HUES48 (cell line): ENCODE measurements at regions not wholly inside any gene's neighbourhood (a gene's known extent, or its start where the extent isn't known, plus 50 kb on each side); places are given as distances from the start of the nearest gene placed in this dataset.

Experiments
- H3K27ac ChIP-seq: one replicate; pipeline ENCODE4 v1.7.0; 2013; ENCODE audit warnings: low read depth, low read length, inconsistent platforms
- H3K27me3 ChIP-seq: 2 replicates; pipeline ENCODE4 v1.6.1; 2013; ENCODE audit warnings: mild to moderate bottlenecking, low read length; ENCODE audit not compliant: control insufficient read depth, insufficient read depth
- H3K36me3 ChIP-seq: 2 replicates; pipeline ENCODE4 v1.6.1; 2013; ENCODE audit warnings: low read length; ENCODE audit not compliant: control insufficient read depth, insufficient read depth
- H3K4me1 ChIP-seq: 2 replicates; pipeline ENCODE4 v1.6.1; 2013; ENCODE audit warnings: mild to moderate bottlenecking, low read length; ENCODE audit not compliant: control insufficient read depth, insufficient read depth
- H3K4me3 ChIP-seq: 2 replicates; pipeline ENCODE4 v1.5.1; 2013; ENCODE audit warnings: mild to moderate bottlenecking, low read depth, low read length
- H3K9ac ChIP-seq: 2 replicates; pipeline ENCODE4 v1.6.1; 2013; ENCODE audit warnings: mild to moderate bottlenecking, low read depth, low read length, moderate library complexity
- H3K9me3 ChIP-seq: 2 replicates; pipeline ENCODE4 v1.6.1; 2013; ENCODE audit warnings: low read length; ENCODE audit not compliant: control insufficient read depth, insufficient read depth

DNA sequence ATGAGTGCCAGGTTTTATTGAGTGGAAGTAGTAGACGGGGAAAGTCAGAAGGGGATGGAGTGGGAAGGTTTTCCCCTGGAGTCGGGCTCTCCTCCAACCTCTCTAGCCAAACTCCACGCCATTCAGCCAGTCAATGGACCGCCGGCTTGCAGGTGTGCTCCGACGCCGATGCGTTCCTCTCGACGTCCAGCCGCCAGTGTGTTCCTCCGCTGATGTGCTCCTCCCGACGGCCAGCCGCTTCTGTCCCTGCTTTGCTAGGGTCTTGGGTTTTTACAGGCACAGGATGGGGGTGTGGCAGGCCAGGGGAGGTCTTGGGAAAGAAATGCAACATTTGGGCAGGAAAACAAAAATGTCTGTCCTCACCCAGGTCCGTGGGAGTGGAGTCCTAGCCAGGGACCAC is 94.3 kb upstream of the TEX51 start:
- Histone ChIP-seq H3K4me3 (no peak overlapping the region), H3K36me3 (no peaks in the 10 kb centered on the region), H3K4me1 (peaks cover 27% of the 10 kb centered on the region), H3K27ac (no peak overlapping the region), H3K9ac (no peak overlapping the region), H3K9me3 (no peaks in the 10 kb centered on the region), H3K27me3 (no peaks in the 10 kb centered on the region)

GRCh38 chr2:126808929-126809328 is 89.8 kb upstream of the TEX51 start:
- Histone ChIP-seq H3K4me3 (no peak overlapping the region), H3K27me3 (no peaks in the 10 kb centered on the region)

DNA sequence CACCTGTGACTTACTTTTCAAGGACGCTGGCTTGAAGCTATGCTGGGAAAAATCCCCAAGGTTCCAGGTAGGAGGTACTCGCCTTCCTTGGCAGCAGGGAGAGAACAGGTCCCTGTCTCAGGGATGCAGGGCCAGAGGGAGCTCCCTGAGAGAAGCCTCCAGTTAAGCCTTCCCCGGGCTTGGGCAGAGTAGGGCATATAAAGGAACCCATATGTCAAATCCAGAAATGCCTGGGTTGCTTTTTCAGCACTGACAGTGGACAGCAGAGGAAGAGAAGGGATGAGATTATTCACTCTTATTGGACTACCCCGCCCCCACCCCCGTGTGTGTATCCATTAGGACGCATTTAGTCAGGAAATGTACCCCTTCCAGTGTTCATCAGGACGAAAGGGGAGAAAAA is 89.3 kb upstream of the TEX51 start:
- no peak overlapping the region for H3K4me3 ChIP-seq
- H3K4me1 ChIP-seq, result peaks cover 13% of the 10 kb centered on the region
- H3K27ac ChIP-seq, result peak overlapping the region; percentile 91
- H3K36me3 ChIP-seq, result no peaks in the 10 kb centered on the region
- no peak overlapping the region for H3K9ac ChIP-seq
- no peaks in the 10 kb centered on the region for H3K9me3 ChIP-seq
- no peaks in the 10 kb centered on the region for H3K27me3 ChIP-seq

More at GRCh38 chr2:126808929-126809328, 89.8 kb upstream of the TEX51 start:
- Histone ChIP-seq H3K9me3 (no peaks in the 10 kb centered on the region), H3K9ac (no peak overlapping the region), H3K27ac (peak overlapping the region; percentile 91), H3K36me3 (no peaks in the 10 kb centered on the region), H3K4me1 (peaks cover 13% of the 10 kb centered on the region)

DNA sequence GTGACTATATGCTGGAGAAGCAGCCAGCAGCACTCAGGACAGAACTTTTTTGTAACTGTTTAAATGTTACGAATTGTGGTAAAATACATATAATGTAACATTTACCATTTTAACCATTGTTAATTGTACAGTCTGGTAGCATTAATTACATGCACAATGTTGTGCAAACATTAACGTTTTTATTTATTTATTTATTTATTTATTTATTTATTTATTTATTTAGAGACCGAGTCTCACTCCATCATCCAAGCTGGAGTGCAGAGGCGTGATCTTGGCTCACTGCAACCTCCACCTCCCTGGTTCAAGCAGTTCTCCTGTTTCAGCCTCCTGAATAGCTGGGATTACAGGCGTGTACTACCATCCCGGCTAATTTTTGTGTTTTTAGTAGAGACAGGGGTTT is 88.7 kb upstream of the TEX51 start:
- no peak overlapping the region for H3K27ac ChIP-seq
- H3K36me3 ChIP-seq, result no peaks in the 10 kb centered on the region
- H3K9me3 ChIP-seq, result no peaks in the 10 kb centered on the region
- H3K27me3 ChIP-seq, result no peaks in the 10 kb centered on the region
- peaks cover 13% of the 10 kb centered on the region for H3K4me1 ChIP-seq
- H3K4me3 ChIP-seq, result no peak overlapping the region
- no peak overlapping the region for H3K9ac ChIP-seq

DNA sequence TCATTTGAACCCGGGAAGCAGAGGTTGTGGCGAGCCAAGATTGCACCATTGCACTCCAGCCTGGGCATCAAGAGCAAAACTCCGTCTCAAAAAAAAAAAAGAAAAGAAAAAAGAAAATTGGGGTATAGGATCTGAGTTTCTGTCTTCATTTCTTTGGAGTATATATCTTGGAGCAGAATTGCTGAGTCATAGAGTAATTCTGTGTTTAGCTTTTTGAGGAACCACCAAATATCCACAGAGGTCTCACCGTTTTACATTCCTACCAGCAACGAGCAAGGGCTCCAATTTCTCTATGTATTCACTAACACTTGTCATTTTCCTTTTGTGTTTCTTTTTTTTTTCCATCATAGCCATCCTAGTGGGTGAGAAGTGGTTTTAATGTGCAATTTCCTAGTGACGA is 87.6 kb upstream of the TEX51 start:
- H3K4me1 ChIP-seq, result peaks cover 13% of the 10 kb centered on the region
- no peaks in the 10 kb centered on the region for H3K27me3 ChIP-seq
- no peak overlapping the region for H3K27ac ChIP-seq
- H3K9ac ChIP-seq, result no peak overlapping the region
- H3K9me3 ChIP-seq, result no peaks in the 10 kb centered on the region
- H3K36me3 ChIP-seq, result no peaks in the 10 kb centered on the region
- no peak overlapping the region for H3K4me3 ChIP-seq

DNA sequence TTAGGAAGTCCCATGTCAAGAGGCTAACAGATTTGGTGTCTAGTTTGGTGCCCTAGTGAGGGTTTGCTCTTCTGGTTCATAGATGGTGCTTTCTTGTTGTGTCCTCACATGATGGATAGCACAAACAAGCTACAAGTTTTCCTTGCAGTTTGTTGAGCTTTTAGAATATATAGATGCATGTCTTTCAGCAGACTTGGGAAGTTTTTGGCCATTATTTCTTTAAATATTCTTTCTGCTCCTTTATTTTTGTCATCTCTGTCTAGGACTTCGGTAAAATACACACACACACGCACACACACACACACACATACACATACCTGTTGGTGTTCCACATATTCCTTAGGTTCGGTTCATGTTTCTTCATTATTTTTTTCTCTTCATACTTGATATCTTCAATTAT is 81.5 kb upstream of the TEX51 start:
- no peaks in the 10 kb centered on the region for H3K9me3 ChIP-seq
- no peaks in the 10 kb centered on the region for H3K4me1 ChIP-seq
- H3K27ac ChIP-seq, result no peak overlapping the region
- H3K4me3 ChIP-seq, result no peak overlapping the region
- no peaks in the 10 kb centered on the region for H3K36me3 ChIP-seq
- no peaks in the 10 kb centered on the region for H3K27me3 ChIP-seq
- no peak overlapping the region for H3K9ac ChIP-seq

DNA sequence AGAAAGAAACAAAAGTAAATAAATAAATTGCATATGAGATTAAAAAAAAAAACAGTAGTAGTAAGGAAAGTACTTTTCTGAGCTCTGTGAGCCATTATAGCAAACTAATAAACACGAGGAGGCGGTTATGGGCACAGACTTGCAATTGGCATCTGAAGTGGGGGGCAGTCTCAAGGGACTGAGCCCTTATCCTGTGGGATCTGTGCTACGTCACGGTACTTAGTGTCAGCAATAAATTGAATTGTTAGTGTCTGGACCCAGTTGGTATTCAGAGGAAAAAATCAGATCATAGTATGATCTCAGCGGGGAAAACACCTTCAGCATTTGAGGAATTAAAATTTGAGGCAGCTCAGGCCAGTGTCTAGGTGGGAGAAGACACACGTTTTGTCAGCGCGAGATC is 76.6 kb upstream of the TEX51 start:
- no peaks in the 10 kb centered on the region for H3K27me3 ChIP-seq
- H3K27ac ChIP-seq, result no peak overlapping the region
- H3K4me3 ChIP-seq, result no peak overlapping the region
- 0 out of 2 replicates have a peak, but pooled peaks cover under 1% of the 10 kb centered on the region for H3K4me1 ChIP-seq
- H3K9me3 ChIP-seq, result no peaks in the 10 kb centered on the region
- H3K9ac ChIP-seq, result no peak overlapping the region
- H3K36me3 ChIP-seq, result no peaks in the 10 kb centered on the region

DNA sequence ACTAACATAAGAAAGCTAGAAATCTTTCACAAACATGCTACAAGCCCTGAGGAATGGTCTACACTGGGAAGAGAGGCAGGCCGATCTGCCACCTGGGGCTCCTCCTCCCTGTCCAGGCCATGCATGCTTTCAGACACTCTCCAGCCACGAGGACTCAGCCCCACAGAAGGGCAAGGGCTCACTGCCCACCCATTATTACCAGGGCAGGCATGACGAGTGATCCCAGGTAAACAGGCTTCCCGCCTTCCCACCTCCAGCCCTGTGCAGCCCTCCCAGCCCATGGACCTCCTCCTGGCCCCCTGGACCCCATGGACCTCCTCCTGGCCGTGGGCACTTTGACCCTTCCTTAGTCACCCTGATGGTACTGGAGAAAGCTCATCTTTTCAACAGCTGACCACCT is 75.8 kb upstream of the TEX51 start:
- Histone ChIP-seq H3K36me3 (no peaks in the 10 kb centered on the region), H3K27me3 (no peaks in the 10 kb centered on the region), H3K9me3 (no peaks in the 10 kb centered on the region), H3K9ac (no peak overlapping the region), H3K27ac (no peak overlapping the region), H3K4me3 (no peak overlapping the region), H3K4me1 (0 out of 2 replicates have a peak, but pooled peaks cover 4% of the 10 kb centered on the region)

- H3K4me3 ChIP-seq, result no peak overlapping the region
- H3K9ac ChIP-seq, result no peak overlapping the region
- H3K9me3 ChIP-seq, result no peaks in the 10 kb centered on the region
- no peak overlapping the region for H3K27ac ChIP-seq
- 0 out of 2 replicates have a peak, but pooled peaks cover 4% of the 10 kb centered on the region for H3K4me1 ChIP-seq
- H3K36me3 ChIP-seq, result no peaks in the 10 kb centered on the region
- no peaks in the 10 kb centered on the region for H3K27me3 ChIP-seq
Observed at GRCh38 chr2:126823951-126824350, 74.7 kb upstream of the TEX51 start.

- Histone ChIP-seq H3K27ac (no peak overlapping the region), H3K9me3 (no peaks in the 10 kb centered on the region), H3K4me1 (0 out of 2 replicates have a peak, but pooled peaks cover 4% of the 10 kb centered on the region), H3K27me3 (no peaks in the 10 kb centered on the region), H3K4me3 (no peak overlapping the region), H3K36me3 (no peaks in the 10 kb centered on the region), H3K9ac (no peak overlapping the region)
Observed at GRCh38 chr2:126824663-126825062, 74.0 kb upstream of the TEX51 start.

- no peaks in the 10 kb centered on the region for H3K36me3 ChIP-seq
- no peaks in the 10 kb centered on the region for H3K9me3 ChIP-seq
- H3K27me3 ChIP-seq, result no peaks in the 10 kb centered on the region
- H3K4me1 ChIP-seq, result 0 out of 2 replicates have a peak, but pooled peaks cover 4% of the 10 kb centered on the region
- no peak overlapping the region for H3K9ac ChIP-seq
- no peak overlapping the region for H3K4me3 ChIP-seq
- H3K27ac ChIP-seq, result no peak overlapping the region
Observed at GRCh38 chr2:126825316-126825715, 73.4 kb upstream of the TEX51 start.

- Histone ChIP-seq H3K4me3 (no peak overlapping the region), H3K9me3 (no peaks in the 10 kb centered on the region), H3K36me3 (no peaks in the 10 kb centered on the region), H3K27ac (no peak overlapping the region), H3K4me1 (peaks cover 8% of the 10 kb centered on the region), H3K9ac (no peak overlapping the region), H3K27me3 (no peaks in the 10 kb centered on the region)
Observed at GRCh38 chr2:126826491-126826890, 72.2 kb upstream of the TEX51 start.
